HG03432 (cell line): ENCODE measurements at regions not wholly inside any gene's neighbourhood (a gene's known extent, or its start where the extent isn't known, plus 50 kb on each side); places are given as distances from the start of the nearest gene placed in this dataset.
"Not testable (repeated sequence)": the region's sequence is repeated elsewhere in the genome, so short reads cannot be mapped to it uniquely, and the experiment has no call there.

Experiments
- ATAC-seq: cut with Tn5 transposase; IDR thresholded peaks from one replicate; pipeline ENCODE4 v1.9.1; 2021; ENCODE audit warnings: mild to moderate bottlenecking, moderate library complexity; ENCODE audit not compliant: unreplicated experiment

- ATAC-seq = no peak
Measured at GRCh38 chr5:82521431-82522051, 243.4 kb upstream of the RPS23 start.

GRCh38 chr5:82519558-82519957, 241.4 kb upstream of the RPS23 start:
- ATAC-seq = no peak

- no peak for ATAC-seq
Measured at GRCh38 chr5:82517544-82518075, 239.5 kb upstream of the RPS23 start.

GRCh38 chr5:82513738-82514137, 235.6 kb upstream of the RPS23 start:
- no peak for ATAC-seq

GRCh38 chr5:82512025-82512424, 233.9 kb upstream of the RPS23 start:
- ATAC-seq = peak; percentile 90

- ATAC-seq = no peak
Measured at GRCh38 chr5:82511134-82511533, 233.0 kb upstream of the RPS23 start.

- ATAC-seq = no peak
Measured at GRCh38 chr5:82509762-82510161, 231.6 kb upstream of the RPS23 start.

- not testable (repeated sequence) for ATAC-seq
Measured at GRCh38 chr5:82506390-82506789, 228.2 kb upstream of the RPS23 start.

GRCh38 chr5:82499725-82500244, 221.6 kb upstream of the RPS23 start:
- no peak for ATAC-seq

GRCh38 chr5:82497242-82497641, 219.1 kb upstream of the RPS23 start:
- no peak for ATAC-seq

GRCh38 chr5:82494942-82495341, 216.8 kb upstream of the RPS23 start:
- ATAC-seq = no peak

GRCh38 chr5:82493221-82493620, 215.1 kb upstream of the RPS23 start:
- no peak for ATAC-seq

- no peak for ATAC-seq
Measured at GRCh38 chr5:82491397-82491796, 213.2 kb upstream of the RPS23 start.

- ATAC-seq = no peak
Measured at GRCh38 chr5:82489683-82490082, 211.5 kb upstream of the RPS23 start.

- no peak for ATAC-seq
Measured at GRCh38 chr5:82487131-82487530, 209.0 kb upstream of the RPS23 start.

GRCh38 chr5:82480331-82480730, 202.2 kb upstream of the RPS23 start:
- no peak for ATAC-seq

GRCh38 chr5:82476155-82476554, 198.0 kb upstream of the RPS23 start:
- no peak for ATAC-seq

GRCh38 chr5:82473262-82473661, 195.1 kb upstream of the RPS23 start:
- no peak for ATAC-seq

GRCh38 chr5:82470185-82470994, 192.2 kb upstream of the RPS23 start:
- no peak for ATAC-seq

- no peak for ATAC-seq
Measured at GRCh38 chr5:82466986-82467561, 188.9 kb upstream of the RPS23 start.

GRCh38 chr5:82465235-82465634, 187.1 kb upstream of the RPS23 start:
- no peak for ATAC-seq

- no peak for ATAC-seq
Measured at GRCh38 chr5:82459626-82460025, 181.5 kb upstream of the RPS23 start.
